ENCODE measurements at regions not wholly inside any gene's neighbourhood (a gene's known extent, or its start where the extent isn't known, plus 50 kb on each side); places are given as distances from the start of the nearest gene placed in this dataset.

GRCh38 chr5:51302343-51302742, 80.9 kb upstream of the ISL1 start (continued):
- TF ChIP-seq EZH2 (IDR thresholded peaks at IDR 0.05; ENCODE audit: low read depth, low read length, severe bottlenecking) (no peak), SIRT6 (IDR thresholded peaks at IDR 0.05; ENCODE audit: low read length) (no peak)

Measured in H1 (cell line).